ENCODE measurements at regions not wholly inside any gene's neighbourhood (a gene's known extent, or its start where the extent isn't known, plus 50 kb on each side); places are given as distances from the start of the nearest gene placed in this dataset.
"Not testable (repeated sequence)": the region's sequence is repeated elsewhere in the genome, so short reads cannot be mapped to it uniquely, and the experiment has no call there.

GRCh38 chr21:13846718-13847117, 237.1 kb downstream of the POTED start:
- H3K27me3 ChIP-seq; H3K4me3 ChIP-seq; H3K4me1 ChIP-seq; H3K9me3 ChIP-seq; H3K36me3 ChIP-seq; DNase-seq; ATAC-seq; H3K27ac ChIP-seq; intact Hi-C loops (cut with DNase I): not testable (repeated sequence)
- 17 to 71% (median 57%) methylated on average over 5 to 6 of the region's 6 CpGs for WGBS, 4 donors

GRCh38 chr21:13844574-13844973, 235.0 kb downstream of the POTED start:
- intact Hi-C loops (cut with DNase I); H3K27me3 ChIP-seq; H3K27ac ChIP-seq; DNase-seq; H3K4me3 ChIP-seq; ATAC-seq; H3K9me3 ChIP-seq; H3K4me1 ChIP-seq; H3K36me3 ChIP-seq: not testable (repeated sequence)
- 64 to 77% (median 65%) methylated on average over 6 of the region's 6 CpGs for WGBS, 4 donors

DNA sequence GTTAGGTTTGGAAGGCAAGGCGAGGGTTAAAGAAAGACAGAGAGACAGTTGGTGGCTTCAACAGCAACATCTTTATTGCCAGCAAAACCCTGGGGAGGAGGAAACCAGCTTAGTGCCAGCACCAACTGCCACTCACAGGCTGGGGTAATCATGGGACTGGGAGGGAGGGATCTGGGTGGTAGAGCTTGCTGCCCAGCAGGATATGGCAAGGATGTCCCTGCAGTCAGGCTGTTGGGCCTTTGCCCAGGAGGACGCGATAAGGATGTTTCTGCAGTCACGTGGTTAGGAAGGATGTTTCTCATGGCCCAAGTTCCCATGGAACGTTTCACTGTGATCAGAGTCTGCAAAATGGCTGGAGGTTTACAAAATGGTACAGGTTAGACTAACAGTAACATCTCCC, 233.5 kb downstream of the POTED start:
- ATAC-seq; H3K9me3 ChIP-seq; H3K36me3 ChIP-seq; H3K27me3 ChIP-seq; H3K27ac ChIP-seq; intact Hi-C loops (cut with DNase I); H3K4me1 ChIP-seq; H3K4me3 ChIP-seq; DNase-seq: not testable (repeated sequence)
- WGBS, 4 donors = 38 to 57% (median 47%) methylated on average over 2 to 5 of the region's 5 CpGs

- H3K27ac ChIP-seq; intact Hi-C loops (cut with DNase I); H3K36me3 ChIP-seq; ATAC-seq; H3K4me1 ChIP-seq; H3K4me3 ChIP-seq; DNase-seq; H3K9me3 ChIP-seq; H3K27me3 ChIP-seq: not testable (repeated sequence)
- WGBS, 4 donors = 86 to 92% (median 89%) methylated on average over 19 of the region's 19 CpGs
Measured at GRCh38 chr21:13827666-13828065, 218.1 kb downstream of the POTED start.

DNA sequence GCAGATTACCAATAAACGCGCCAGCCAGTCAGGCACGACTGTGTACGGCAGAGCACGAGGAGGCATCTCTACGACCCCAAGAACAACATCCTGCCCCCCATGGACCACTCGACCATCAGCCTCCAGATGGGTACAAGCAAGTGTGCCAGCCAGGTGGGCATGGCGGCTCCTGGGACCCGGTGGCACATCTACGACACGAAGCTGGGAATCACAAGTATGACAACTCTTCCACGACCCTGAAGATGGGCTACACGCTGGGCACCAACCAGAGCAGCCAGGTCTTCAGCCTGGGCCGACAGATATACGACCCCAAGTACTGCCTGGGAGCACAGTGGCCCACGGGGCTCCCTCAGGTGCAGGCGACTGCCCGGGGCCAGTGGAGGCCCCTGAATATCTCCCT, 217.6 kb downstream of the POTED start:
- no peak for DNase-seq
- H3K4me3 ChIP-seq = no peak overlapping the region
- no peaks in the 10 kb centered on the region for H3K9me3 ChIP-seq
- no peaks in the 10 kb centered on the region for H3K36me3 ChIP-seq
- H3K27ac ChIP-seq = no peak overlapping the region
- no peaks in the 10 kb centered on the region for H3K27me3 ChIP-seq
- TF ChIP-seq POLR2A (IDR thresholded peaks at IDR 0.05) (no peak), CTCF (IDR thresholded peaks at IDR 0.05) (no peak)
- H3K4me1 ChIP-seq = no peaks in the 10 kb centered on the region
- intact Hi-C loops (cut with DNase I) = no loop called here
- no peak for ATAC-seq
- WGBS, 4 donors = 79 to 84% (median 82%) methylated on average over 10 to 18 of the region's 18 CpGs

DNA sequence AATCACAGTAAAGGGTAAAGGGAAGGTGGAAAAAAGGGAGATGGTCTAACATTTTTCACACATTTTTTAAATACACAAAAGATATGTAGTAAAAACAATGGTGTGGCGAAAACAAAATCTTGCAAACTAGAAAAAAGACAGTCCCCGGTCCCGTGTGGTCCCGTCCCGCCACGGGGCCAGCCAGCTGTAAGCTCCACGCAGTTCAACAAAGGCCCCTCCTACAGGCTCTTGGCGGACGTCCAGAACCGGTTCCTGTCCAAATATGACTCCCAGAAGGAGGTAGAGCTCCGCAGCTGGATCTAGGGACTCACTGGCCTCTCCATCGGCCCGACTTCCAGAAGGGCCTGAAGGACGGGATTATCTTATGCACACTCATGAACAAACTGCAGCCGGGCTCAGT, 216.9 kb downstream of the POTED start:
- H3K36me3 ChIP-seq; intact Hi-C loops (cut with DNase I); ATAC-seq; H3K4me3 ChIP-seq; H3K9me3 ChIP-seq; H3K27me3 ChIP-seq; H3K4me1 ChIP-seq; H3K27ac ChIP-seq: not testable (repeated sequence)
- WGBS, 4 donors = 75 to 85% (median 80%) methylated on average over 15 of the region's 15 CpGs
- peak in 1 of 5 donors; percentile 30 for DNase-seq

GRCh38 chr21:13825218-13825778, 215.7 kb downstream of the POTED start:
- H3K27me3 ChIP-seq; intact Hi-C loops (cut with DNase I); H3K4me3 ChIP-seq; ATAC-seq; H3K4me1 ChIP-seq; H3K36me3 ChIP-seq; DNase-seq; H3K9me3 ChIP-seq; H3K27ac ChIP-seq: not testable (repeated sequence)
- 34 to 61% (median 45%) methylated on average over 9 to 12 of the region's 26 CpGs for WGBS, 4 donors

DNA sequence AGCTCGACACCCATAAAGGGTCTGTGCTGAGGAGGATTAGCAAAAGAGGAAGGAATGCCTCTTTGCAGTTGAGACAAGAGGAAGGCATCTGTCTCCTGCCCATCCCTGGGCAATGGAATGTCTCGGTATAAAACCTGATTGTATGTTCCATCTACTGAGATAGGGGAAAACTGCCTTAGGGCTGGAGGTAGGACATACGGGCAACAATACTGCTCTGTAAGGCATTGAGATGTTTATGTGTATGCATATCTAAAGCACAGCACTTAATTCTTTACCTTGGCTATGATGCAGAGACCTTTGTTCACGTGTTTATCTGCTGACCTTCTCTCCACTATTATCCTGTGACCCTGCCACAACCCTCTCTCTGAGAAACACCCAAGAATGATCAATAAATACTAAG, 210.7 kb downstream of the POTED start:
- not testable (repeated sequence) for ATAC-seq, H3K4me3 ChIP-seq

GRCh38 chr21:13812191-13812590, 202.6 kb downstream of the POTED start:
- H3K9me3 ChIP-seq; H3K4me3 ChIP-seq; DNase-seq; H3K27me3 ChIP-seq; H3K4me1 ChIP-seq; intact Hi-C loops (cut with DNase I); H3K36me3 ChIP-seq; H3K27ac ChIP-seq; ATAC-seq: not testable (repeated sequence)
- 56 to 67% (median 60%) methylated on average over 2 of the region's 2 CpGs for WGBS, 4 donors

More for the DNA sequence above, 210.7 kb downstream of the POTED start:
- DNase-seq; H3K9me3 ChIP-seq; intact Hi-C loops (cut with DNase I); H3K36me3 ChIP-seq; H3K27ac ChIP-seq; H3K4me1 ChIP-seq; H3K27me3 ChIP-seq: not testable (repeated sequence)
- 45 to 58% (median 52%) methylated on average over 4 of the region's 4 CpGs for WGBS, 4 donors

DNA sequence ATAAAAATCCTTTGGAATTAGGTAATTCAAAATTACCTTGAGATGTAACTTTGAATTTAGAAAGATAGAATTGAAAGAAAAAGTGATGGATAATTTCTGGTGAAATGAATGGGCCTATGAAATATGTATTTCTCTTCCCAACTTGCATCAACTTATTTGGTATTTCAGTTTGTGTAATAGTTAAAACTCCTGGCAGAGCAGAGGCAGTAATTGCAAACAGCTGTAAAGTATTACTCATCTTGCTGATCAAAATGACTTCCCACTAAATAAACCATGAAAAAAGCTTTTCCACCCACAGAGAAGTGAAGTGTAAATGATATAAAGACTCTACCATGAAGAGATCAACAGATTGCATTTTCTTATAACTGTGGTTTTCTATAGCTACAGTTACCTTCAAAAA, 201.0 kb downstream of the POTED start:
- ATAC-seq; H3K36me3 ChIP-seq; H3K4me1 ChIP-seq; H3K27ac ChIP-seq; H3K27me3 ChIP-seq; H3K9me3 ChIP-seq; intact Hi-C loops (cut with DNase I); H3K4me3 ChIP-seq; DNase-seq: not testable (repeated sequence)

DNA sequence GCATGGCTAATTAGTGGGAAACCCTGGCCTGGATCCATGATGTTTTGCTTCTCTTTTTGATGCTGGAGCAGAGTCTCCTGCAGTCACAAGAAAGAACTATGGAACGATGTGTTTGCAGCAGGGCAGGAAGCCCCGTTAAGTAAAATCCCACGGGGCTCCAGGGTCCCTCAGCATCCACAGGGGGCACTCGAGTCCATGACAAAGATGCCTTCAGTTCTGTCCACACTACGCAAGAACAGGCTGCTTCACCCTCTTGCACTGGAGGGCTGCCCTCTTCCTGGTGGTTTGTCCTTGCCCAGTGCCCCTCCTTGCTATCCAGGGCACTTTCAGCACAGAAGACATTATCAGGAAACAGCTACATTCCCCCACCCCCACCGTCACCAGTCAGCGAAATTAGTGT, 196.9 kb downstream of the POTED start:
- ATAC-seq; H3K27ac ChIP-seq; H3K4me3 ChIP-seq; H3K27me3 ChIP-seq; H3K4me1 ChIP-seq; H3K9me3 ChIP-seq; H3K36me3 ChIP-seq; DNase-seq; intact Hi-C loops (cut with DNase I): not testable (repeated sequence)
- 39 to 60% (median 53%) methylated on average over 3 to 6 of the region's 7 CpGs for WGBS, 4 donors

All from heart left ventricle (tissue), 16 donors.